ENCODE measurements at regions not wholly inside any gene's neighbourhood (a gene's known extent, or its start where the extent isn't known, plus 50 kb on each side); places are given as distances from the start of the nearest gene placed in this dataset.

- DNase-seq (ENCODE audit: low spot score): no peak
These were observed 403.3 kb downstream of the HGF start for GRCh38 chr7:81366546-81366945.

GRCh38 chr7:81361769-81362312, 408.0 kb downstream of the HGF start:
- DNase-seq (ENCODE audit: low spot score): no peak

GRCh38 chr7:81355911-81356310, 413.9 kb downstream of the HGF start:
- DNase-seq (ENCODE audit: low spot score): no peak

GRCh38 chr7:81349044-81349443, 420.8 kb downstream of the HGF start:
- no peak for DNase-seq (ENCODE audit: low spot score)

GRCh38 chr7:81339946-81340345, 421.1 kb upstream of the SEMA3C start:
- DNase-seq (ENCODE audit: low spot score): no peak

GRCh38 chr7:81333536-81333935, 414.7 kb upstream of the SEMA3C start:
- DNase-seq (ENCODE audit: low spot score): no peak

GRCh38 chr7:81333004-81333403, 414.2 kb upstream of the SEMA3C start:
- peak; percentile 67 for DNase-seq (ENCODE audit: low spot score)

- peak; percentile 54 for DNase-seq (ENCODE audit: low spot score)
These were observed 412.5 kb upstream of the SEMA3C start for GRCh38 chr7:81331061-81332018.

GRCh38 chr7:81330108-81330507, 411.3 kb upstream of the SEMA3C start:
- DNase-seq (ENCODE audit: low spot score): no peak

GRCh38 chr7:81327468-81328266, 408.8 kb upstream of the SEMA3C start:
- DNase-seq (ENCODE audit: low spot score): peak; percentile 52

GRCh38 chr7:81321949-81322348, 403.1 kb upstream of the SEMA3C start:
- no peak for DNase-seq (ENCODE audit: low spot score)

GRCh38 chr7:81317741-81318140, 398.9 kb upstream of the SEMA3C start:
- no peak for DNase-seq (ENCODE audit: low spot score)

- DNase-seq (ENCODE audit: low spot score): no peak
These were observed 389.9 kb upstream of the SEMA3C start for GRCh38 chr7:81308643-81309322.

GRCh38 chr7:81301815-81302214, 383.0 kb upstream of the SEMA3C start:
- DNase-seq (ENCODE audit: low spot score): no peak

- no peak for DNase-seq (ENCODE audit: low spot score)
These were observed 381.9 kb upstream of the SEMA3C start for GRCh38 chr7:81300753-81301152.

- peak; percentile 18 for DNase-seq (ENCODE audit: low spot score)
These were observed 380.9 kb upstream of the SEMA3C start for GRCh38 chr7:81299711-81300110.

GRCh38 chr7:81298951-81299666, 380.3 kb upstream of the SEMA3C start:
- DNase-seq (ENCODE audit: low spot score): peak; percentile 93

- DNase-seq (ENCODE audit: low spot score): no peak
These were observed 378.5 kb upstream of the SEMA3C start for GRCh38 chr7:81297317-81297716.

- DNase-seq (ENCODE audit: low spot score): no peak
These were observed 377.9 kb upstream of the SEMA3C start for GRCh38 chr7:81296726-81297125.

- no peak for DNase-seq (ENCODE audit: low spot score)
These were observed 376.2 kb upstream of the SEMA3C start for GRCh38 chr7:81294897-81295515.

- DNase-seq (ENCODE audit: low spot score): no peak
These were observed 375.0 kb upstream of the SEMA3C start for GRCh38 chr7:81293806-81294205.

All from A172 (cell line).